NCI-H446 treated with DMSO at 0.1 percent for 48 hours (cell line): ENCODE measurements at regions not wholly inside any gene's neighbourhood (a gene's known extent, or its start where the extent isn't known, plus 50 kb on each side); places are given as distances from the start of the nearest gene placed in this dataset.

Experiments
- DNase-seq: peaks from one replicate; lab custom pipeline; 2025; lab: John Stamatoyannopoulos, UW

GRCh38 chr5:18043344-18043743, 409.1 kb downstream of the TAF11L14 start:
- no peak for DNase-seq

- DNase-seq: no peak
Measured at GRCh38 chr5:18048449-18048848, 414.2 kb downstream of the TAF11L14 start.

- DNase-seq: no peak
Measured at GRCh38 chr5:18050345-18050744, 416.1 kb downstream of the TAF11L14 start.

- DNase-seq: no peak
Measured at GRCh38 chr5:18050776-18051175, 416.5 kb downstream of the TAF11L14 start.

GRCh38 chr5:18051953-18052352, 417.7 kb downstream of the TAF11L14 start:
- no peak for DNase-seq

GRCh38 chr5:18052569-18052968, 418.3 kb downstream of the TAF11L14 start:
- no peak for DNase-seq

GRCh38 chr5:18057725-18058124, 423.5 kb downstream of the TAF11L14 start:
- no peak for DNase-seq

GRCh38 chr5:18067615-18068014, 433.4 kb downstream of the TAF11L14 start:
- no peak for DNase-seq

GRCh38 chr5:18068826-18069225, 434.6 kb downstream of the TAF11L14 start:
- peak; percentile 11 for DNase-seq

GRCh38 chr5:18069790-18070189, 435.5 kb downstream of the TAF11L14 start:
- DNase-seq: no peak

- no peak for DNase-seq
Measured at GRCh38 chr5:18072600-18072999, 438.3 kb downstream of the TAF11L14 start.

GRCh38 chr5:18074961-18075360, 440.7 kb downstream of the TAF11L14 start:
- no peak for DNase-seq

GRCh38 chr5:18078157-18078556, 443.9 kb downstream of the TAF11L14 start:
- no peak for DNase-seq

GRCh38 chr5:18079831-18080230, 445.6 kb downstream of the TAF11L14 start:
- DNase-seq: no peak

GRCh38 chr5:18088020-18088579, 453.8 kb downstream of the TAF11L14 start:
- DNase-seq: no peak

- no peak for DNase-seq
Measured at GRCh38 chr5:18090177-18090576, 455.9 kb downstream of the TAF11L14 start.

GRCh38 chr5:18091142-18091541, 456.9 kb downstream of the TAF11L14 start:
- no peak for DNase-seq

- no peak for DNase-seq
Measured at GRCh38 chr5:18091758-18092157, 457.5 kb downstream of the TAF11L14 start.

GRCh38 chr5:18095061-18095460, 460.8 kb downstream of the TAF11L14 start:
- DNase-seq: no peak

GRCh38 chr5:18097817-18098216, 463.6 kb downstream of the TAF11L14 start:
- DNase-seq: no peak

GRCh38 chr5:18098691-18099090, 464.4 kb downstream of the TAF11L14 start:
- DNase-seq: no peak

- DNase-seq: no peak
Measured at GRCh38 chr5:18099261-18099660, 465.0 kb downstream of the TAF11L14 start.

GRCh38 chr5:18101532-18101931, 467.3 kb downstream of the TAF11L14 start:
- DNase-seq: no peak

GRCh38 chr5:18102733-18103132, 468.5 kb downstream of the TAF11L14 start:
- DNase-seq: no peak

GRCh38 chr5:18105449-18105848, 471.2 kb downstream of the TAF11L14 start:
- DNase-seq: no peak
